Frontal cortex (tissue), 3 donors: ENCODE measurements at regions not wholly inside any gene's neighbourhood (a gene's known extent, or its start where the extent isn't known, plus 50 kb on each side); places are given as distances from the start of the nearest gene placed in this dataset.

Experiments
- DNase-seq, 2 donors: peaks; one replicate each; pipeline ENCODE4 v3.0.0; 2012; ENCODE audit warnings: low spot score in 2 of 2
- FAIRE-seq: peaks from 2 replicates; lab custom pipeline; 2012; peaks lifted over from hg19 to GRCh38; lab: Jason Lieb, UNC
- donor health status: control.
- donor health status: control.
- donor health status: control.

DNA sequence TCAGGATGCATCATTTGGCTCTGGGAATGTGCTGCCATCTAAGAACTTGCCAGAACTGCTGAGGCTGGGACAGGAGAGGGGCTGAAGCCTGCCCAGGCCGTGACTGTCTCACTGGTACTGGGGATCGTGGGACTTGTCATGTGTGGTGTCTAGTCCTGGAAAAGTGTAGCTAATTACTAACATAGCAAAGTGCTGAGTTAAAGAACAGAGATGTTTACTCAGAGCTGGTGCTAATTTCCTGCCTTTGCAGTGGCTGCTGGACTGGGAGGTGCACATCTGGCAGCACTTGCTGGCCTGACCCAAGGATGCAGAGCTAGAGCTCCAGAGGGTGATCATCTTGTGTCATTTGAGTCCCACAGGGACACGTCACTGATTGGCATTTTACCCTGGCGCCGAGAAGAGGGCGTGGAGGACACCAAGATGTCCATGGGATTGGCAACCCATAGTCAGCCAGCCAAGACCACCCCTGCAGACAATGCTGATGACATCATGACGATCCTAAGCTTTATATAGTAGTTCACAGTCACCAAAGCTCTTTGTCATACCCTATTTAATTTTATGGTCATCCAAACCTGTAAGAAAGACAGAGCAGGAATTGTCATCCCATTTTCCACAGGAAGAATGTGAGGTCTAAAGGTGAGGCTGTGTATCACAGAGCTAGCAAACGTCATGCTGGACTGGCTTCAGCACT, 110.1 kb upstream of the SLC44A3 start:
- FAIRE-seq (no peak), DNase-seq (no peak)

GRCh38 chr1:94708811-94709210, 111.3 kb upstream of the SLC44A3 start:
- DNase-seq (no peak), FAIRE-seq (no peak)

DNA sequence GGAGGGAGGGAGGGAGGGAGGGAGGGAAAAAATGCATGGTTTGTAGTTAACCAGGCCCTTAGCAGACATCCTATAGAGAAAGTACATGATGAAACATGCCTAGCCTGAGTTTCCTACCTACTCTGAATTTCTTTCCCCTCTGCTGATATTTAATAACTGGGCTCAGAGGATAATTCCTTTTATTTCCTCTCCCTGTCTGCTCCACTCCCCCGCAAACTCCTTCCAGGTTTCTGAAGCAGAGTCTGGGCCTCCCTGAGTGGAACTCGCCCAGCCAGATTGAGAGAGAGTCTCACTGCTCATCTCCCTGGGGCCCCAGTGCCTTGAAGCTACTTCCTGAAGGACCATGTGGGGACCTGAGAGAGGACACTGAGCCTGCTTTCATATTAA, 111.9 kb upstream of the SLC44A3 start:
- no peak for FAIRE-seq
- DNase-seq = no peak

GRCh38 chr1:94707321-94708298, 112.5 kb upstream of the SLC44A3 start:
- FAIRE-seq (no peak), DNase-seq (no peak)

- DNase-seq = no peak
- no peak for FAIRE-seq
Observed at GRCh38 chr1:94702442-94702815, 117.7 kb upstream of the SLC44A3 start.

GRCh38 chr1:94701796-94702441, 118.2 kb upstream of the SLC44A3 start:
- FAIRE-seq (no peak), DNase-seq (no peak)

DNA sequence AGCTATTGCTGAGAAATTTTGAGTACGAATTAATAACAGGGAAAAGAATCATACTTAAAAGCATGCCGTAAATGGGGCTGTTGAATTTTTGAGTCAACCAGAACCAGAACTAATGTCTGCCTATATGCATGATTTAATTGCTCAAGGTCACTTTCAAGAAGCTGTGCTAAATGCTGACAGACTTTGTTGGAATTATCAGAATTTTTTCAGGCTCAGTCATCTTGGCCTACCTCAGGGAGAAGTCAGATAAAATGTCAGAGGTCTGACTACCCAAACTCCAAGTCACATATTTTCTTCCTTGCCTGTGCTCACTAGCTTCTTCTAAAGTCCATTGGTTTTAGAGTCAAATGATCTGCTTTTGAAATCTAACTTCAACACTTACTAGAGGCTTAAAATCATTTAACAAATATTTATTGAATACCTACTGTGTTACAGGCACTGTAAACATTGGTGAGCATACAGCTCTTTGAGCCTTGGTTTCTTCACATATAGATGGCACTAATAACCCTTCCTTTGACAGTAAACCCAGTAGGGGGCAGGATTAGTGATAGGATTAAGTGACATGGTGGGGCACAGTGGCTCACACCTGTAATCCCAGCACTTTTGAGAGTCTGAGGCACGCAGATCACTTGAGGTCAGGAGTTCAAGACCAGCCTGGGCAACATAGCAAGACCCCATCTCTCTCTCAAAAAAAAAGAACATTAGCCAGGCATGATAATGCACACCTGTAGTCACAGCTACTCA, 121.2 kb upstream of the SLC44A3 start:
- FAIRE-seq = no peak

GRCh38 chr1:94698356-94698755, 121.8 kb upstream of the SLC44A3 start:
- DNase-seq (no peak), FAIRE-seq (no peak)

More for the DNA sequence above, 121.2 kb upstream of the SLC44A3 start:
- no peak for DNase-seq

DNA sequence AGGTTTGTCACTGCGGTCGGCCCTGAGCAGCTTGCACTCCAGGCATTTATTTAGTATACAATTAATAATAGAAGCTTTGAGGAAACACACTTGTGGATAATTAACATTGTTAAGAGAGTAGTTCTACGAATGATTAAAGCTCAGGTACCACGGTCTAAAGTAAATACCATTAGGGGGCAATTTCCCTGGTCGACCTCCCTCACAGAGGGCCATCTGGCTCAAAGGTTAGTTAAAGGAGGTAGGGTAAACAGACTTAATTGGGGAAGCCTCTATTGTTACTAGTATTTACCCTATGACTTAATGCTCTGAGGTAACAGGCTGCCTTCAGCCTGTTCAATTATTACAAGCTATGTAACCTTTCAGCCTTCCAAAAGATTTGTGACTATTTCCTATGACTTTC, 122.3 kb upstream of the SLC44A3 start:
- no peak for FAIRE-seq
- DNase-seq = no peak

DNA sequence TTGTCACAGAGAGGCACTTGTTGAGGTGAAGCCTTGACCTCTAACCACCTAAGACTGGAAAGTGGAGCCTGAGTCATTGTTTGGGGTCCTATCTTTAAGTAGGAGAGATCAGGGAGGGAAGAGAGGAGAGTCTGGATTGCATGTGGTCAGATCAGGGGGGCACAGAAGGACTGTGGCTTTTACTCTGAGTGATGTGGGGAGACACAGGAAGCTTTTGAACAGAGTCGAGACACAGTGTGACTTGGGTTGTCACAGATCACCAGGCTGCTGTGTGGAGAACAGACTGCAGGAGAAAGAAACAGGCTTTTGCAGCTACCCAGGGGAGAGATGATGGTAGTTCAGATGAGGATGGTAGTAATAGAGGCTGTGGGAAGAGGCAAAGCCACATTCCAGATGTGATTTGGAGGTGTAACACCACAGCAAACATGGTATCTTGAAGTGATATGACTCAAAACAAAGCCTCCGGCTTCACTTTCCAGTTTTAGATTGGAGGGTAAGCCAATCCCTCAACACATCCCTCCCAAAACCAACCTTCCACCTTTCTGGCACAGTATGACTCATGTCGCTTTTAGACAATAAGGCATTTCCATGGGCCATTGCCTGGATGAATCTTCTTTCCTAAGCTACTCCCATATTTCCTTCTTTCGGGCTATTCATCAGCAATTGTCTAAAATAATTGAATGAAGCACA, 125.8 kb upstream of the SLC44A3 start:
- no peak for DNase-seq
- FAIRE-seq = no peak

GRCh38 chr1:94693435-94693834, 126.7 kb upstream of the SLC44A3 start:
- FAIRE-seq = no peak
- no peak for DNase-seq

DNA sequence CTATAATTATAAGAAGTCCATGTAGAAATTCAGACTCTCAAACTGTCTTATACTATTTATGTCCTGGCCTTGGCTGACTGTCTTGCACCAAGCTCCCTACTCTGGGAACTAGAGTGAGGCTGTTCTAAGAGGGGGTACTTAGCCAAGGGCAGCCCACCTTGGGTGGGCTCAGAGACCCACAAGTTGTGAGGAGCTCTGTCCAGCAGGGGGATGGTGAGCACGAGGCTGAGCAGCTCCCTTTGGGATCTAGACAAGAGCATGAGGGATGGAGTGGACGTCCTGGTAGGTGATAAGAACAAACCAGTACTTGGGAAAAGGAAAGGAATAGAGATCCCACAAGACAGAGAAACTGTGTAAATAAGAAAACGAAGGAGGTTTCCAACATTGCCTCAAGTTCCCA, 127.1 kb upstream of the SLC44A3 start:
- no peak for DNase-seq
- no peak for FAIRE-seq

GRCh38 chr1:94688646-94689045, 131.5 kb upstream of the SLC44A3 start:
- FAIRE-seq (no peak), DNase-seq (no peak)

- no peak for FAIRE-seq
- DNase-seq = no peak
Observed at GRCh38 chr1:94686882-94687281, 133.3 kb upstream of the SLC44A3 start.

DNA sequence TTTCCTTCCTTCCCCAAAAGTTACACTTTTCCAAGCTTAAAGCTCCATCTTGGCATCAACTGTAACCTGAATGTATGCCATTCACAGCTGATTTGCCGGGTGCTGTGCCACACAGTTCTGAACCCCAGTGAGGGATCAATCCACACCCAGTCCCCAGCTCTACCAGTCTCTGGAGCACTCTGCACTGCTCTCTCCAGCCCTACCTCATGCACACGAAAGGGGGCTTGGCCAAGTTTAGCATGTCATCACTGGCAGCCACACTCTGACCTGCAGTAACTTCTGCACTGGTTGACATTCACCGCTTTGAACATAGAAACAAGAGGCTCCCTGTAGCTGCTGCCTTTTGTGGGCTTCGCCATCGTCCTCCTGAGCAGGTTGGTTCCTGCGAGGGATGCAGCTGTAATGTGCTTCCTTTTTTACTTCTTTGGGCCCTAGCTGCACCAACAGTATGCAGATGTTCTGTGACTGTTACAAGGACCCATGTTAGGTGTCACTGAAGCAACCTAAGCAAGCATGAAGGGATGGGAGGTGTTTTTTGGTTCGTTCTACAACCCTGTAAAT, 135.4 kb upstream of the SLC44A3 start:
- no peak for FAIRE-seq
- DNase-seq = no peak

- FAIRE-seq (no peak), DNase-seq (no peak)
Observed at GRCh38 chr1:94683886-94684285, 136.3 kb upstream of the SLC44A3 start.

DNA sequence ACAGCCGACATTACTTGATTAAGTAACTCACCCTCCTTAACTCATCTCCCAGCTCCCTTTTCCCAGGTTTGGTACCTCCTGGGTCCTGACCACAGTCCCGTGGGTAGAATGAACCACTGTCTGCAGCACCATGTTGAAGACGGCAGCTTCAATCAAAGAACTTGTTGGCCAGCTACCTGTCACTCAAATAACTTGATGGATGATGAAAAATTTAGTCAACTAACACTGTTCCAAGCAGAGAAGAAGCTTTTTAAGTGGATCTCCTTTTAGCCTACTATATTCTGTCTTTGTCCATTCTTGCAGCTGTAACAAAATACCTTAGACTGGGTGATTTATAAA, 138.4 kb upstream of the F3 start:
- FAIRE-seq (no peak), DNase-seq (no peak)

GRCh38 chr1:94679332-94680038, 137.9 kb upstream of the F3 start:
- DNase-seq (no peak), FAIRE-seq (no peak)
